Occipital lobe (tissue), 1 donor: ENCODE measurements at regions not wholly inside any gene's neighbourhood (a gene's known extent, or its start where the extent isn't known, plus 50 kb on each side); places are given as distances from the start of the nearest gene placed in this dataset.
"Not testable (repeated sequence)": the region's sequence is repeated elsewhere in the genome, so short reads cannot be mapped to it uniquely, and the experiment has no call there.

ENCODE experiments used
- DNase-seq: peaks from one replicate; lab custom pipeline; 2025; lab: John Stamatoyannopoulos, UW

DNA sequence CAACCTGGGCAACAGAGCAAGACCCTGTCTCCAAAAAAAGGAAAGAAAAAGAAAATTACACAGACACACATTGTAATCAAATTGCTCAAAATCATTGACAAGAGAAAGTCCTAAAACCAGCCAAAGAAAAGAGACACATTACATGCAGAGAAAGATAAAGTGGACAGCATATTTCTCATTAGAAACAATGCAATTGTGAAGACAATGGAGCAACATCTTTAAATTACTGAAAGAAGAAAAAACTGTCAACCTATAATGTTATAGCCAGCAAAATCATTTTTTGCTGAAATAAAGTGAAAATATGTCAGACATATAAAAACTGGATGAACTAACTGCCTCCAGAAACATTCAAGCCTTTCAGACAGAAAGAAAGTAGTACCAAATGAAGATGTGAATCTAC is 120.6 kb downstream of the TMEM167A start:
- no peak for DNase-seq

DNA sequence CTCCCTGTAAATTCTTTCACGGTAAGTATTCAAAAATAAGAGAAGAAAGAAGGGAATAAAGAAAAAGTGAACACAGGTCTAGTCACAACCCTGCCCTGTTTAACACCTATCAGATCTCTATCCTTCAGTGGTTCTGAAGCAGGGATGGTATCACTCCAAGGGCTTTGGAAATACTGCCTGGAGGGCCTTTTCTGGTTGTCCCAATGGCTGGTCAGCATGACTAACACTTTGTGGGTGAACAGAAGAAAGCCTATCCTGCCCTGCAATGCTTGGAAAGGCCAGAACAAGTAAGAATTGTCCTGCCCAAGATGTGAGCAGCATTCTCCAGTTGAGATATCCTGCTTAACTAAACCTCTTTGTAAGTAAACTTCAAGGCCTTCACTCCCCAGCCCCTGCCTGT is 124.9 kb downstream of the TMEM167A start:
- no peak for DNase-seq

- not testable (repeated sequence) for DNase-seq
These were observed 132.9 kb downstream of the TMEM167A start for GRCh38 chr5:82944267-82944666.

- DNase-seq = no peak
These were observed 134.9 kb downstream of the TMEM167A start for GRCh38 chr5:82942083-82942881.

DNA sequence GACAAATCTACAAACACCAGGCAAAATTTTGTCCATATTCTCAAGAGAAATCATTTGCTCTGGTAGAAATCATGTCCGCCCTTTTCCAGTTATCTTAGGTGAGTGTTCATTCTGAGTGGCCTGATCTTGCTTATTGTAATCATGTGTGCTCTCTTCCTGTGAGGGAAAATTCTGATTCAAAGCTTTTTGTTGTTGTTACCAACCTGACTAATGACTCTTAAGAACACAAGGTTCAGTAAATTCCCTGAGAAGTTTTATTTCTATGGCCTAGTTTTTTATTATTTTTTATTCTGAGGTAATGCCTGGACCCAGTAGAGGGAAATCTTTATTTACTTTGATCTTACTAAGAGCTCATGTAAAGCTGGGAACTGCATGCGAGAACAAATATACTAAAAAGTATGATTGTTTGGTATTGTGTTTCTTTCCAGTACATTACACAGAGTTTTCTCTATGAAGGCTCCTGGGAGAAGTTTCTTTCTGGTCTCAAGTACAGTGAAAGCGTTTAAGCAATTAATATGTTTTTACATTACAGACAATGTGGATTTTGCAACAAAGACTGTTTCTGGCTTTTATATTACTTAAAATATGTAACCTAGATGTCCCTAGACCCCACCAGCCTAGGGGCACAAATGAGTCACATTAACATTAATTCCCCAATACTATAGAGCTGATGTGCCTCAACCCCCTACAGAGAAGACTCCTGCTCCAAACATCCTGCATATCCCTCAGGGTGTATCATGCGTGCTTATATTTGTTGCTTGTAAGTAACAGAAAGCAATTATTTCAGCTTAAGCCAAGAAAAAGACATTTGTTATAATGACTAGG is 138.1 kb downstream of the TMEM167A start:
- no peak for DNase-seq

DNA sequence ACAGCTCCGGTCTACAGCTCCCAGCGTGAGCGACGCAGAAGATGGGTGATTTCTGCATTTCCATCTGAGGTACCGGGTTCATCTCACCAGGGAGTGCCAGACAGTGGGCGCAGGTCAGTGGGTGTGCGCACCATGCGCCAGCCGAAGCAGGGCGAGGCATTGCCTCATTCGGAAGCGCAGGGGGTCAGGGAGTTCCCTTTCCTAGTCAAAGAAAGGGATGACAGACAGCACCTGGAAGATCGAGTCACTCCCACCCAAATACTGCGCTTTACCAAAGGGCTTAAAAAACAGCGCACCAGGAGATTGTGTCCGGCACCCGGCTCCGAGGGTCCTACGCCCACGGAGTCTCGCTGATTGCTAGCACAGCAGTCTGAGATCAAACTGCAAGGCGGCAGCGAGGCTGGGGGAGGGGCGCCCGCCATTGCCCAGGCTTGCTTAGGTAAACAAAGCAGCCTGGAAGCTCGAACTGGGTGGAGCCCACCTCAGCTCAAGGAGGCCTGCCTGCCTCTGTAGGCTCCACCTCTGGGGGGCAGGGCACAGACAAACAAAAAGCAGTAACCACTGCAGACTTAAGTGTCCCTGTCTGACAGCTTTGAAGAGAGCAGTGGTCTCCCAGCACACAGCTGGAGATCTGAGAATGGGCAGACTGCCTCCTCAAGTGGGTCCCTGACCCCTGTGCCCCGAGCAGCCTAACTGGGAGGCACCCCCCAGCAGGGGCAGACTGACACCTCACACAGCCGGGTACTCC is 144.5 kb downstream of the TMEM167A start:
- not testable (repeated sequence) for DNase-seq

DNA sequence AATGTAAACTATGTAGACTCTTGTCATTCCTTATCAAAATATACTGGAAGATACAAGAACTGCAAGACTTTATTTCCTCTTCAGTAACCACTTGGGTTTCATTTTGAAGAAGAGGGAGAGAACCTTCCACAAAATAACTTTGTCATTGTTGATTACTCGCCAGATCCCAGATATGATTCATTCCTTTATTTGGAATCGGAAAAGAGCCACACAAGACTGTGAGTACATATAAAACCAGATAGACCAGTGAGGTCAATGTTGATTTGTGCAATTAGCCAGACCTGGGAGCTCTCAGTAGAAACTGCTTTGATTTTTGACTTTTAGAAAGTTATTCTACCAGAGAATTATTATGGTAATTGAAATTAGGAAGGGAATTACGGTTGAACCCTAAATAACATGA is 146.1 kb downstream of the TMEM167A start:
- no peak for DNase-seq

DNA sequence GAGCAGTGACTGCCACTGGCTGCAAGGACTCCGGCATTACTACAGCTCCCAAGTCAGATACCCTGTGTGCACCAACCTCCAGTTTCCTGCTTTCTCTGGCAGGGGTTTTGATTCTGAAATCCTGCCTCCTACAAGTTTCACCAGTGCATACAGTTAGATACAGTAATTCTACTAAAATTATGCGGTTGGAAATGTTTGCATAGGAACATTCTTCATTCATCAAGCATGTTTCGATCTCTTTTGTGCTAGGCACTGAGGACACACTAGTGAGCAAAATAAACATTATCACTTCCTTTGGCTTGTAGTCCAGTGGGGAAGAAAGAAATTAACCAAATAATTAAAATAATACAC is 152.2 kb downstream of the TMEM167A start:
- no peak for DNase-seq

DNA sequence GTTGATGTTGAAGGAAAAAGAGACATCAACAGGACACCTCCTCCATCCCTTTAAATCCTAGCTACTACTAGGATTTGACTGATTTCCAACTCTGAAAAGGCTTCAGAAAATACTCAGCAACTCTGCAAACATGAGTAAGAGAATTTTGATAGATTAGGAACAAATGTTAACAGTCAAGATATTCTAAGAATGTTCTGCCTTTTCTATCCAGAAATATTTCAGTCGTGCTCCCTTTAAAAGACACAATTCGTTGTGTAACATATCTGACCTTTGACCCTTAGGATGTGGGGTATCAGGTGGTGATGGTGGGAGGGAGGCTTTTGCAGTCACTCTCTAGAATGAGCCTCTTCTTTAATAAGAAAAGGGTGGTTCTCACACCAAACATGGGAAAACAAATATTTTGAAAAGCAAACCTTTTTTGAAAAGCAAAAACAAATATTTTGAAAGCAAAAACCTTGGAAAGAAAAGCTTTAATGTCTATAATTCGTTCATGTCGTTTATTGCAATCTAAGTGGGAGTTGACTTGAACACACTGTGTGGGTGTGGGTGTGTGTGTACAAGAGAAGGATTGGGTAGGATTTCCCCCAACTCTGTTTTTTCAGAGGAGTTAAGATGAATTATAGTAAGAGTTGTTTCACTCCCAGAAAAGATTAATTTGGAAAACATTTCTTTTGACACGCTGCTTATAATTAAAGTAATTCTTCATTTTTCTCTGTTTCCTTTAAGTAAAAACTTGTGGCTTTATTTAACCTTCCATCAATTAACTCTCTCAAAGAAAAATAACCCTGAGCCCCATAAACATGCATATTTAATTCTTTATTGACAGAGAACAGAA is 152.8 kb downstream of the TMEM167A start:
- DNase-seq = no peak

- DNase-seq = peak; percentile 31
These were observed 155.0 kb downstream of the TMEM167A start for GRCh38 chr5:82922086-82922734.

GRCh38 chr5:82918311-82919031 is 158.7 kb downstream of the TMEM167A start:
- DNase-seq = no peak

DNA sequence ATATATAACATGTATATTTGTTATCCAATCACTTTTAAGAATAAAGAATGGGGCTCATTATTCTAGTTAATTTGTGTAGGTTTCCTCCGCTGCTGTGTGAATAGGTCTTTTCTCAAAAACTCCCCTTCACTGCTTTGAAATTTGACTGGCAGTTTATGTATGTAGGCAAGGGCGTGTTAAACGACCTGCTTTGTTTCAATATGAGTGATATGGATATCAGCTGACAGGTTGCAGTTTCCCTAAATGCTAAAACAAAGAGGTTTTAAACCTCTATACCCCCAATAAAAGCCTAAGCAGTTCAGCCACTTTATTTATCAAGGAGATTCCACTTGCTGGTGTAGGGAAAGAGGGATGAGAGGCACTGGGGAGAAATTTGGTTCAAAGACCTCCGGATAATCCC is 159.6 kb downstream of the TMEM167A start:
- DNase-seq = no peak

- DNase-seq = no peak
These were observed 163.2 kb downstream of the TMEM167A start for GRCh38 chr5:82913971-82914370.

DNA sequence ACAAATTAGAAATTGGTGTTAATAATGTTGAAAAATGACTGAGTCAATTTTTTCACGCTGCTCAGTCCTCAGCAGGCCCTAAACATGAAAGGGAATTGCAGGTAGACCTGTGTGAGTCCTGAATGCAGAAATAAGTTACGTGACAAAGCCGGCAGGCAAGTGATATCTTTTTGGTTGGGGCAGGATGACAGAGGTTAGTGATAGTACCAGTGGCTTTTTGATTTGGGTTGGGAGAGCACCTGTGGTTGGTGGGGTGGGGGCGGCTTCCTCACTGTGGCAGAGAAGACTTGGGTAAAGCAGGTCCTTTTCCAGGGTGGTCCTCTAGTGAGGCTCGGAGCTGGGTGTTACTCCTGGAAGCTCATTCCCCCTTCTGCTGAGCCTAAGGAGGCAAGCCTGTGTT is 164.7 kb downstream of the TMEM167A start:
- DNase-seq = no peak

- peak; percentile 3 for DNase-seq
These were observed 165.3 kb downstream of the TMEM167A start for GRCh38 chr5:82911910-82912309.

- no peak for DNase-seq
These were observed 166.3 kb downstream of the TMEM167A start for GRCh38 chr5:82910905-82911304.

DNA sequence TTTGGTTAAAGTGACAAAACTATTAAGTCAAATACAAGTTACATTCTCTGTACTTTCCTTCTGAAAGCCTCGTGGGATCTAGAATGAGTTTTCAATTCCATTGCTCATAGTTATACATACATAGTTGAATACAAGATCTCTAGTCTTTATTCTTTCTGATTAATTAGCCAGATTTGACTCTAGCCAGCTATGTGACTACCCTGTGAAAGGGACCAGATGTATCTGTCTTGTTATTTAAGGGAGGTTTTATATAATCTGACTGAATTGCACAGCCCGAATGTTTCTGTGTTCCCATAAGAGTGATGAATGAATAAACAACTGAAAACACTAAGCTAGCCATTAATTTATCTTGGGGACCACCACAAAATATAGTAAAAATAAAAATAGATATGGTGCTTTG is 166.7 kb downstream of the TMEM167A start:
- no peak for DNase-seq

DNA sequence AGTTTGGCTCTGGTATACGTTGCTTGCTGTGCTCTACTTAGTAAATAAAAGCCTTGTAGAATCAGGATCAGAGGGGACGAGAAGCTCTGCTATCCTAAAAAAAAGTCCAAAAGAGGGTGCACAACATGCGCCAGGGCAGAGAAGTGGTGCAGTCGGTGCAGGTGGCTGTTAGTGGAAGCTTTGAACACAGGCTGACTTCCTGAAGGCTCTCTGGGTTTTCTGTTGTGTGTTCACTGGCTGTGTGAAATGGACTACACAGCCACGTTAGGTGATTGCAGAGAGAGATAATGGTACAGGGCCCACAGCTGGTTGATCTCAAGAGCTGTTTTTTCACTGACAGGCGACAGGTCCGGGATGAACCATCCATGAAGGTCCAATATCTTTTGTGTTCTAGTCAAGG is 167.4 kb downstream of the TMEM167A start:
- DNase-seq = no peak

DNA sequence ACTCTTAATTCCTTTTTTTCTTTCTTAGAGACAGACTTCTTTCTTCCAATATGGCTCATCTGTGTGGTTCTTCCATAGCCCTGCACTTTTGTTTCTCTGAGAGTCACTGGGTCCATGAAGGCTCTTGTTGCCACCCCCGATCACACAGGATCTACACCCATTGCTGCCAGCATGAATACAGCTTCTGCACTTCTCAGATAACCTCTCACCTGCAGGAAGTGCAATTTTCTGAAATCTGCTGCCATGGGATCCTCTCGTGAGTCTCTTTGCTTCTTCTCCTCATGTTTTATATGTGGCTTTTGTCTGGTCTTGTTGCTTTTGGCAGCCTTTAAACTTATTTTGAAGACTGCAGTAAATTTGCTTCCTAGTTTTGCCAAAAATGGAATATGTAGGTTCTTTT is 171.2 kb downstream of the TMEM167A start:
- no peak for DNase-seq

GRCh38 chr5:82901281-82901888 is 175.8 kb downstream of the TMEM167A start:
- DNase-seq = no peak
